WTC11 (cell line): ENCODE measurements at regions not wholly inside any gene's neighbourhood (a gene's known extent, or its start where the extent isn't known, plus 50 kb on each side); places are given as distances from the start of the nearest gene placed in this dataset.

Experiments
- ATAC-seq: fragments of 200-7000 bp; cut with Tn5 transposase; 2 replicates; pipeline ENCODE4 v1.10.0; 2021; ENCODE audit warnings: mild to moderate bottlenecking, moderate library complexity
- CTCF ChIA-PET: fragments of 300-600 bp; sonication (Branson Sonifier 250); formaldehyde crosslinking; loops from one replicate; lab custom pipeline; 2021; ENCODE audit warnings: antibody characterized with exemption; lab: Charles Lee
- POLR2A ChIA-PET: fragments of 350-600 bp; sonication (Branson Sonifier 250); formaldehyde crosslinking; loops from one replicate; lab custom pipeline; 2021; ENCODE audit warnings: antibody characterized with exemption; lab: Charles Lee
- DNase-seq: peaks from one replicate; pipeline ENCODE4 v3.0.0; 2021; ENCODE audit warnings: low spot score
- H3K27ac Mint-ChIP-seq: 2 replicates; pipeline ENCODE4 v1.8.0; 2021; ENCODE audit warnings: mixed read lengths
- H3K27me3 Mint-ChIP-seq: 2 replicates; pipeline ENCODE4 v1.8.0; 2021; ENCODE audit warnings: low read depth, mild to moderate bottlenecking, moderate library complexity, mixed read lengths
- H3K36me3 Mint-ChIP-seq: 2 replicates; pipeline ENCODE4 v1.8.0; 2021; ENCODE audit warnings: mixed read lengths
- H3K4me1 Mint-ChIP-seq: 2 replicates; pipeline ENCODE4 v1.8.0; 2022; ENCODE audit warnings: mixed read lengths
- H3K4me3 Mint-ChIP-seq: 2 replicates; pipeline ENCODE4 v1.8.0; 2021; ENCODE audit warnings: mild to moderate bottlenecking, moderate library complexity, mixed read lengths
- H3K9me3 Mint-ChIP-seq: 2 replicates; pipeline ENCODE4 v1.8.0; 2021; ENCODE audit warnings: mixed read lengths
- AFF4 ChIP-seq: sonication (generic); formaldehyde crosslinking; IDR thresholded peaks from 2 replicates; pipeline ENCODE4 v1.8.1; 2023; ENCODE audit warnings: mild to moderate bottlenecking, missing genetic modification reagents, borderline replicate concordance
- ATF3 ChIP-seq: sonication (generic); formaldehyde crosslinking; conservative IDR thresholded peaks from 2 replicates; pipeline ENCODE4 v1.8.1; 2022; ENCODE audit warnings: mild to moderate bottlenecking, missing genetic modification reagents
- CBFB ChIP-seq: sonication (generic); formaldehyde crosslinking; IDR thresholded peaks from 2 replicates; pipeline ENCODE4 v1.8.1; 2022; ENCODE audit warnings: mild to moderate bottlenecking, low read depth, missing genetic modification reagents
- CTCF ChIP-seq: fragments of 200-600 bp; IDR thresholded peaks from 2 replicates; pipeline ENCODE4 v1.8.0; 2022; ENCODE audit warnings: antibody characterized with exemption
- ESRRA ChIP-seq: sonication (generic); formaldehyde crosslinking; IDR thresholded peaks from 2 replicates; pipeline ENCODE4 v1.8.1; 2022; ENCODE audit warnings: mild to moderate bottlenecking, missing genetic modification reagents, borderline replicate concordance
- GTF2I ChIP-seq: fragments of 250-450 bp; sonication (Bioruptor Pico); conservative IDR thresholded peaks from 2 replicates; pipeline ENCODE4 v1.4.0; 2021; ENCODE audit warnings: mild to moderate bottlenecking
- IRF1 ChIP-seq: sonication (generic); formaldehyde crosslinking; IDR thresholded peaks from 2 replicates; pipeline ENCODE4 v1.8.0; 2023; ENCODE audit warnings: missing genetic modification reagents
- NFE2L1 ChIP-seq: sonication (generic); formaldehyde crosslinking; IDR thresholded peaks from 2 replicates; pipeline ENCODE4 v1.8.1; 2023; ENCODE audit warnings: missing genetic modification reagents
- PREB ChIP-seq: sonication (generic); formaldehyde crosslinking; IDR thresholded peaks from 2 replicates; pipeline ENCODE4 v1.8.1; 2022; ENCODE audit warnings: mild to moderate bottlenecking, missing genetic modification reagents, moderate library complexity, borderline replicate concordance
- SMAD3 ChIP-seq: sonication (generic); formaldehyde crosslinking; IDR thresholded peaks from 2 replicates; pipeline ENCODE4 v1.8.0; 2022; ENCODE audit warnings: missing genetic modification reagents, mild to moderate bottlenecking, borderline replicate concordance
- TCF7 ChIP-seq: sonication (generic); formaldehyde crosslinking; IDR thresholded peaks from 2 replicates; pipeline ENCODE4 v1.8.0; 2022; ENCODE audit warnings: mild to moderate bottlenecking, low read depth, missing genetic modification reagents, moderate library complexity
- TEAD1 ChIP-seq: sonication (generic); formaldehyde crosslinking; IDR thresholded peaks from 2 replicates; pipeline ENCODE4 v1.8.0; 2022; ENCODE audit warnings: mild to moderate bottlenecking, missing genetic modification reagents
- TP53 ChIP-seq: sonication (generic); formaldehyde crosslinking; IDR thresholded peaks from 2 replicates; pipeline ENCODE4 v1.8.1; 2023; ENCODE audit warnings: mild to moderate bottlenecking, missing genetic modification reagents
- USF1 ChIP-seq: sonication (generic); formaldehyde crosslinking; IDR thresholded peaks from 2 replicates; pipeline ENCODE4 v1.8.0; 2022; ENCODE audit warnings: mild to moderate bottlenecking, missing genetic modification reagents
- ZMAT4 ChIP-seq: fragments of 250-450 bp; sonication (Bioruptor Pico); IDR thresholded peaks from 2 replicates; pipeline ENCODE4 v1.9.0; 2021; ENCODE audit warnings: mild to moderate bottlenecking
- ZNF219 ChIP-seq: sonication (generic); formaldehyde crosslinking; IDR thresholded peaks from 2 replicates; pipeline ENCODE4 v1.8.0; 2023; ENCODE audit warnings: missing genetic modification reagents, mild to moderate bottlenecking, borderline replicate concordance
- ZNF232 ChIP-seq: sonication (generic); formaldehyde crosslinking; IDR thresholded peaks from 2 replicates; pipeline ENCODE4 v1.8.0; 2022; ENCODE audit warnings: mild to moderate bottlenecking, missing genetic modification reagents
- ZNF423 ChIP-seq: fragments of 250-450 bp; sonication (Bioruptor Pico); IDR thresholded peaks from 2 replicates; pipeline ENCODE4 v2.1.2; 2022; ENCODE audit warnings: mild to moderate bottlenecking, moderate library complexity
- ZNF532 ChIP-seq: fragments of 250-450 bp; sonication (Bioruptor Pico); IDR thresholded peaks from 2 replicates; pipeline ENCODE4 v1.9.0; 2021; ENCODE audit warnings: mild to moderate bottlenecking, borderline replicate concordance
- ZNF671 ChIP-seq: fragments of 250-450 bp; sonication (Bioruptor Pico); IDR thresholded peaks from 2 replicates; pipeline ENCODE4 v1.8.0; 2021; ENCODE audit warnings: mild to moderate bottlenecking

- ChIA-PET POLR2A (no interaction called here), CTCF (no interaction called here)
- H3K9me3 Mint-ChIP-seq: peaks cover under 1% of the 10 kb centered on the region; the same call in 1 of the 2 replicates
- no peak for DNase-seq
- TF ChIP-seq IRF1 (CRISPR knock-in tag) (no peak), ZNF423 (CRISPR knock-in tag) (no peak), ZNF671 (CRISPR knock-in tag) (no peak), USF1 (CRISPR knock-in tag) (no peak), CBFB (CRISPR knock-in tag) (no peak), PREB (CRISPR knock-in tag) (no peak), TCF7 (CRISPR knock-in tag) (no peak), TEAD1 (CRISPR knock-in tag) (no peak), ZNF219 (CRISPR knock-in tag) (no peak), SMAD3 (no peak), ZNF532 (CRISPR knock-in tag) (no peak), GTF2I (no peak), ESRRA (CRISPR knock-in tag) (no peak), ZNF232 (CRISPR knock-in tag) (no peak)
- no peak overlapping the region for H3K4me3 Mint-ChIP-seq
- no peaks in the 10 kb centered on the region for H3K36me3 Mint-ChIP-seq
- no peaks in the 10 kb centered on the region for H3K27me3 Mint-ChIP-seq
- H3K4me1 Mint-ChIP-seq: peaks cover 19% of the 10 kb centered on the region
- no peak for ATAC-seq
- H3K27ac Mint-ChIP-seq: no peak overlapping the region
Observed at GRCh38 chr13:80547885-80548825, 207.2 kb upstream of the SPRY2 start.

GRCh38 chr13:80547341-80547740 lies 206.4 kb upstream of the SPRY2 start:
- ChIA-PET POLR2A (no interaction called here), CTCF (no interaction called here)
- Mint-ChIP-seq H3K27ac (no peak overlapping the region), H3K9me3 (peaks cover 9% of the 10 kb centered on the region; the same call in 1 of the 2 replicates), H3K4me1 (peaks cover 14% of the 10 kb centered on the region), H3K36me3 (no peaks in the 10 kb centered on the region), H3K4me3 (no peak overlapping the region), H3K27me3 (no peaks in the 10 kb centered on the region)
- DNase-seq (no peak), ATAC-seq (no peak)
- TF ChIP-seq CTCF: no peak
- no peak for TF ChIP-seq TP53 (CRISPR knock-in tag)
- no peak for TF ChIP-seq NFE2L1
- no peak for TF ChIP-seq ZMAT4 (CRISPR knock-in tag)
- no peak for TF ChIP-seq ATF3 (CRISPR knock-in tag)
- no peak for TF ChIP-seq AFF4 (CRISPR knock-in tag)
